Panc1 (cell line): ENCODE measurements at regions not wholly inside any gene's neighbourhood (a gene's known extent, or its start where the extent isn't known, plus 50 kb on each side); places are given as distances from the start of the nearest gene placed in this dataset.

ENCODE experiments used
- CTCF ChIP-seq: fragments of 450-650 bp; IDR thresholded peaks from 2 replicates; pipeline ENCODE4 v1.5.1; 2017; ENCODE audit warnings: mild to moderate bottlenecking
- POLR2AphosphoS5 ChIP-seq: IDR thresholded peaks from 2 replicates; pipeline ENCODE4 v1.6.1; 2012; ENCODE audit warnings: mild to moderate bottlenecking, low read depth, low read length, moderate library complexity
- TF ChIP-seq, protein P1 (sequence below), 2 experiments: IDR thresholded peaks; 2 replicates each; pipeline ENCODE4 v1.6.1; 2011 to 2012; ENCODE audit warnings: low read depth in 2 of 2, control low read depth in 1 of 2, low read length in 1 of 2, mild to moderate bottlenecking in 1 of 2, moderate library complexity in 1 of 2; ENCODE audit not compliant: insufficient read depth in 1 of 2

DNA sequence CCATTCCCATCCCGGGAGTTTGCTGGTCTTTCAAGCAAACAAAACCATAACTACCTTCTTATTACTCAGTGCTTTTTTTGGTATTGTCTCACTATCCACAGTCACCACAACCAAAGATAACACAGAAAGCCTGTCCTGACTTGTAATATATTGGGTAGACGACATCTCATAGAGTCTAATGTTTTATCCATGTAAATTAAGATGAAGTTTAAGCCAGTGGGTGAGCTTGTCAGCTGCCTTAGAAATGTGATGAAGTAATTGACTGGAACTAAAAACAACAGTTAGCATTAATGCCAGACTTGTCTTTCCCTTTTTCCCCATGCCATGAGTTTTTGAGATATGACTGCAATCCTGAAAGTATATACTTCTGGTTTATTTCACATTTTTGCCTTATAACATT, 282.7 kb upstream of the PRDM1 start:
- TF ChIP-seq CTCF (no peak), POLR2AphosphoS5 (no peak)
- TF ChIP-seq, protein P1, sequence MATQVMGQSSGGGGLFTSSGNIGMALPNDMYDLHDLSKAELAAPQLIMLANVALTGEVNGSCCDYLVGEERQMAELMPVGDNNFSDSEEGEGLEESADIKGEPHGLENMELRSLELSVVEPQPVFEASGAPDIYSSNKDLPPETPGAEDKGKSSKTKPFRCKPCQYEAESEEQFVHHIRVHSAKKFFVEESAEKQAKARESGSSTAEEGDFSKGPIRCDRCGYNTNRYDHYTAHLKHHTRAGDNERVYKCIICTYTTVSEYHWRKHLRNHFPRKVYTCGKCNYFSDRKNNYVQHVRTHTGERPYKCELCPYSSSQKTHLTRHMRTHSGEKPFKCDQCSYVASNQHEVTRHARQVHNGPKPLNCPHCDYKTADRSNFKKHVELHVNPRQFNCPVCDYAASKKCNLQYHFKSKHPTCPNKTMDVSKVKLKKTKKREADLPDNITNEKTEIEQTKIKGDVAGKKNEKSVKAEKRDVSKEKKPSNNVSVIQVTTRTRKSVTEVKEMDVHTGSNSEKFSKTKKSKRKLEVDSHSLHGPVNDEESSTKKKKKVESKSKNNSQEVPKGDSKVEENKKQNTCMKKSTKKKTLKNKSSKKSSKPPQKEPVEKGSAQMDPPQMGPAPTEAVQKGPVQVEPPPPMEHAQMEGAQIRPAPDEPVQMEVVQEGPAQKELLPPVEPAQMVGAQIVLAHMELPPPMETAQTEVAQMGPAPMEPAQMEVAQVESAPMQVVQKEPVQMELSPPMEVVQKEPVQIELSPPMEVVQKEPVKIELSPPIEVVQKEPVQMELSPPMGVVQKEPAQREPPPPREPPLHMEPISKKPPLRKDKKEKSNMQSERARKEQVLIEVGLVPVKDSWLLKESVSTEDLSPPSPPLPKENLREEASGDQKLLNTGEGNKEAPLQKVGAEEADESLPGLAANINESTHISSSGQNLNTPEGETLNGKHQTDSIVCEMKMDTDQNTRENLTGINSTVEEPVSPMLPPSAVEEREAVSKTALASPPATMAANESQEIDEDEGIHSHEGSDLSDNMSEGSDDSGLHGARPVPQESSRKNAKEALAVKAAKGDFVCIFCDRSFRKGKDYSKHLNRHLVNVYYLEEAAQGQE (IDR thresholded peaks at IDR 0.05; ENCODE audit: insufficient read depth in 1 of 2, low read depth in 2 of 2, low read length in 1 of 2), result no peak
